ENCODE measurements at regions not wholly inside any gene's neighbourhood (a gene's known extent, or its start where the extent isn't known, plus 50 kb on each side); places are given as distances from the start of the nearest gene placed in this dataset.
"Not testable (repeated sequence)": the region's sequence is repeated elsewhere in the genome, so short reads cannot be mapped to it uniquely, and the experiment has no call there.

GRCh38 chr6:150684161-150684560 is 84.5 kb downstream of the PLEKHG1 start:
- no peak for DNase-seq

- DNase-seq = no peak
Observed at GRCh38 chr6:150684714-150685459, 85.2 kb downstream of the PLEKHG1 start.

DNA sequence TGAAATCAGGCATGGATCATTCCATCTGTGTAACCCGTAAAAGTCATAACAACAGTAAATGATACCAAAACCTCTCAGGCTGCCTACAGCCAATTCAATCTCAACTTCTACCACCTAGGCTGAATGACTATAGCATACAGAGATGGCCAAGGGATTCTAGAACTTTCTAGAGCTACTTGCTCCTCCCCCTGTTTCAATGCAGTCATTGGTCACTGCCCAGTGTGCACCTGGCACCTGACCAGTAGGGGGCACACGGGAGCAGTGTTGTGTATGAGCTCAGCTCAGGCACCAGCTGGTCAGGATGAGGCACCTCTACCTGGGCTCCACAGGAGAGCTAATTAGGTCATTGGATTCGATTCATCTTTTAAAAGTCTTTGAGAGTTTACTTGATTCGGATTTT is 86.2 kb downstream of the PLEKHG1 start:
- peak; percentile 54 for DNase-seq

- no peak for DNase-seq
Observed at GRCh38 chr6:150686566-150686965, 86.9 kb downstream of the PLEKHG1 start.

GRCh38 chr6:150687508-150687907 is 87.8 kb downstream of the PLEKHG1 start:
- no peak for DNase-seq

- no peak for DNase-seq
Observed at GRCh38 chr6:150689900-150690590, 90.4 kb downstream of the PLEKHG1 start.

GRCh38 chr6:150690681-150691080 is 91.0 kb downstream of the PLEKHG1 start:
- no peak for DNase-seq

DNA sequence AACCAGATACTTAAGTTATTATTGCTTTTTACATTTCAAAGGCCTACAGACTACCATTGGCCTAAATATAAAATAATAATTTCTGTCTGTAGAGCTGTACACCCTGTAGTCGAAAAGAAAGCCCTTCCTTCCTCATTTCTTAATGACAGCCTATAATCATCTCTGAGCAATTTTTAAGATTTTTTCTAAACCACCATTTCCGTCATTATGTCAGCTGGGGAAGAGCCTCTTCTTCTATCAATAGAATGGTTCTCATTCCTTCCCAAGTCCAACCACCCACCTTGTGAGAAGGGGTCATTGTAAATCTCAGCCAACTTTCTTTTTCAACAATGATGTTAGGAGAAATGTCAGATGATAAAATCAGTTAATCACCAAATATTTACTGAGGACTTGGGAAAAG is 91.8 kb downstream of the PLEKHG1 start:
- DNase-seq = no peak

DNA sequence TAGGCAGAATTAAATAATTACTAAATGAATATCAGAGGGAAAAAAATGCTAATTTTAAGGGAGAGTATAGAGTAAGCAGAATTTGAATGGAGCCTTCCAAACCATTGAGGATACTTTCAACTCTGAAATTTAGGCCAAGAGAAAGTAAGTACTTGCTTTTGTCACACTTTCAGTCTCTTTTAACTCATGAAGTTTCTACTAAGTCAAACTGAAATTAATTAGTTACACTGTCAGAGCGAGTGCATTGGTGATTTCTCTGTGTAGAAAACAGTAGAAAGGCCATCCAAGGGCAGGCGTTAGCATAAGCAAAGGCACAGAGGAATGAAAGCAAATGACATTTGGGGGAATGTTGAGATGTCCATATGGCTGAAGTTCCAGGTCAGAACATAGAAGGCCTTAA is 92.9 kb downstream of the PLEKHG1 start:
- DNase-seq = no peak

DNA sequence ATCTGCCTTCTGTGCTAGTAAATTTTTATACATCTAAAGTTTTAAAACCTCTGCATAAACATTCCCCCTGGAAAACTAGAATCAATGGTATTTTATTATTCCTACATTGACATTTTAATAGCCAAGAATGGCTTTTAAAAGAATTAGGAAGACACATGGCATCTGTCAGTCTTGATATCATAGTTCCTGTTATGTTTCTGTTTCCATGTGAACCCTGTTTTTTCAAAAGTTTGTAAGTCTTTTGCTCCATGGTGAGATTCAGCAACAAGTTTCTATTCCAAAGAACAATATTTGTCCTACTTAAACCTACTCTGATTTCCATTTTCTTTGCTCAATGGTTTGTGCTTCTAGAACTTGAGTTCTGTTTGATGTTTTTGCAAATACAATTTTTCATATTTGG is 95.2 kb downstream of the PLEKHG1 start:
- no peak for DNase-seq

DNA sequence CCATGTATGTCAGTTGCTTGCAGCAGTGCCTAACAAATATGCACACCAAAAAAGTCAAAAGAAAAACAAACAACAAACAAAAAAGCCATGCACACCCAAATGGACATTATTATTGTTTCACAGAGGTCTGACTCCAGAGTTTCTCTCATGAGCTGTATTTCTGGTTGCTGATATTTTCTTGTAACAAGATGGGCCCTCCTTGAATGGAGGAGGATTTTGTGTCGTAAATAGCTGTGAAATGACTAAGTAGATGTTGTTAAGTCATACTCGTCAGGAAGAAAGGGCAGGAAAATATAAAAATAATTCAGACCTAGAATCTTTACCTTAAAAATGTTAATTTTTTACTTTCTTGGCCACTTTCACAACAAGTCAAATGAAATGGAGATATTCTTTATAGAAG is 96.0 kb downstream of the PLEKHG1 start:
- DNase-seq = no peak

DNA sequence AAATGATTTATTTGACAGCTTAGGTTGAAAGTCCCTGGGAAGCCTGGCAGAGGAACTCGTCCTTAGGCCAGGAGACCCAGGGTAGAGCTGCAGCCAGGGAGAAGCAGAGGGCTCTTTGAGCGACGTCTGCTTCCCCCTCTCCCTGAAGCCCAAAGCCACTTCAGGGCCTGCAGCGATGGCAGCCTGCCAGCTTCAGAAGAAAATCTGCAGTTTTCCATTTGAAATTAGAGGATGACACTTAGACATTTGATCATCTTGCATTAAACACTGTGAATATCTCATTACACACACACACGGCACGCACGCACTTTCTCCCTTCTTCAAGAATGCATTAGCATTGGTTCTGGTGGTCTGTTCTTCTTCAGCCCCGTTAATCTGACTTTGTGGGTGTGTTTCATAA is 96.5 kb downstream of the PLEKHG1 start:
- no peak for DNase-seq

DNA sequence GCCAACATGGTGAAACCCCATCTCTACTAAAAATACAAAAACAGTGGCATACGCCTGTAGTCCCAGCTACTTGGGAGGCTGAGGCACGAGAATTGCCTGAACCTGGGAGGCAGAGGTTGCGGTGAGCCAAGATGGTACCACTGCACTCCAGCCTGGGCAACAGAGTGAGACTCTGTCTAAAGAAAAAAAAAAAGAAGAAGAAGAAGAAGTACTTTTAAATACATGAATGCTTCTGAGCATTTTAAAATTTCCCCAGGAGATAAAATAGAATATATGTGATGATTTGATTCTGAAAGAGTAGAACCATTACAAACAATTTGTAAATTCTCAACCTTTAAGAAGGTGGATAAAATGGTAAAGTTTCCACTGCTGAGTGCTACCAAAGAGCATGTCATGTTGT is 97.2 kb downstream of the PLEKHG1 start:
- DNase-seq = not testable (repeated sequence)

DNA sequence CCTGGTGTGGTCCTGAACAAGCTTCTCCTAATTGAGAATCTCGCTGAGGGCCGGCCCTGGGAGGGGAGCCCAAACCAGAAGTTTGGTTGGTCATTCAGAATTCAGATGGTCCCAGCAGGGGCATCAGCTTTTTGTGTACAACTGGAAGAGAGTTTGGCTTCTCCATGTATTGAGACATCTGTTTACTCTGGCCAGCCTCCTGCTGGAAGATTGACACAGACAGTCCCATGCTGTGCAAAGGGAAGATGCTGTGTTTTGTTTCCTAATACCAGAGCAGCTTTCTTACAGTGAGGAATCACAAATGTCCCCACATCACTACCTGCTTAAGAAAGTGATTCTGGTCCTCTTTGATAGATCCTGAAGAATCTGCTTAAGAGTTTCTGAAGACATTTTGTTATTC is 97.8 kb downstream of the PLEKHG1 start:
- no peak for DNase-seq

- DNase-seq = no peak
Observed at GRCh38 chr6:150698391-150698790, 98.7 kb downstream of the PLEKHG1 start.

- no peak for DNase-seq
Observed at GRCh38 chr6:150702675-150703074, 103.0 kb downstream of the PLEKHG1 start.

- DNase-seq = no peak
Observed at GRCh38 chr6:150704447-150705192, 104.9 kb downstream of the PLEKHG1 start.

DNA sequence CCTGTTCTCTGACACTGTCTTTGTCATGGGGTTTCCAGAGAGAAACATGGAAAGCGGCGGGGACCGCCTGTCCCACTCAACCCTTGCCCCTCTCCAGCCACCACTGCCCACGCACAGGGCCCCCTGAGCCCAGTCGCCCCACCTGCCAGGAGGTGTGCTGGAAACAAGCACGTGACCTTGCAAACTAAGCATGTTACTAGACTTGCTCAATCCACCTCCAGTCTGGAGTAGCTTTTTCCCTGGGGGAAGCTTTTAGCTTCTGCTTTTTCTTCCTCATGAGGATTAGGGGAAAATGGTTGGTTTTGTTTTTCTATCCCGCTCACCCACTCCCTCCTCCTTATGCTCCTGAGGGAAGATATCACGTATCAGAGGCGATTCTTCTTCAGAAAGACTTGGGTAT is 105.7 kb downstream of the PLEKHG1 start:
- no peak for DNase-seq

- no peak for DNase-seq
Observed at GRCh38 chr6:150710236-150710635, 110.6 kb downstream of the PLEKHG1 start.

GRCh38 chr6:150711061-150711460 is 111.4 kb downstream of the PLEKHG1 start:
- no peak for DNase-seq

- no peak for DNase-seq
Observed at GRCh38 chr6:150711584-150712504, 112.2 kb downstream of the PLEKHG1 start.

DNA sequence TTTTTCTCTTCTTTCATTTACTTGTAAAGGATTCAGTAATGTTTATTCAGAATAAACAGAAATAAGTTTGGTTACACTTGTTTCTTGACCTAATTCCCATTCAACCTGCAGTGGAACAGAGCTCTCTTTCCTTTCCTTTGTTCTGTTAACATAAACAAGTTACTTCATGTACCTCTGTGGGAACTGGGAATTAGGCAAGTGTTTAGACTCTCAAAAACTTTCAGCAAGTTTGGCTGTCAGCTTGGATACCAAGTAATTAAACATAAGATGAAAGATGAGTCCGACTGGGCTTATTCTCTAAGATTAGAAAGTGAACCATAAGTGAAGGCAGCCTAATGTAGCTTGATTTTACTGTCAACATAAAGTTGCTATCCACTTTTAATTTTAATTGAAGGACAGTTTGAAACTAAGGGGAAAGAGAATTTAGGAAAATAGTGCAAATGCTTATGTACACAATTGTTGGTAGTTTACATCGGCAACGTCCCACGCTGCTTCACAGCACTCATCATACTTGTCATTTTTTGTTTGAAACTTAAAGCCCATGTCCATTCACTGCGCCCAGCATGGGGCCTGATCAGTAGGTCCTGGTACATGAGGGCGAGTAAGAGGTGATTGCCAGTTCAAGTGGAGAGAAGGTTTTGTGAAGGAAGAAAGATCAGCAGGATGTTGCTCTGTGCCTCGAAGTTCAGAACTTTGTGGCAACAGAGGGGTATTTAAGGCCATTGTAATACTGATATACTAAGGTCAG is 113.0 kb downstream of the PLEKHG1 start:
- no peak for DNase-seq
